ENCODE measurements at regions not wholly inside any gene's neighbourhood (a gene's known extent, or its start where the extent isn't known, plus 50 kb on each side); places are given as distances from the start of the nearest gene placed in this dataset.

DNA sequence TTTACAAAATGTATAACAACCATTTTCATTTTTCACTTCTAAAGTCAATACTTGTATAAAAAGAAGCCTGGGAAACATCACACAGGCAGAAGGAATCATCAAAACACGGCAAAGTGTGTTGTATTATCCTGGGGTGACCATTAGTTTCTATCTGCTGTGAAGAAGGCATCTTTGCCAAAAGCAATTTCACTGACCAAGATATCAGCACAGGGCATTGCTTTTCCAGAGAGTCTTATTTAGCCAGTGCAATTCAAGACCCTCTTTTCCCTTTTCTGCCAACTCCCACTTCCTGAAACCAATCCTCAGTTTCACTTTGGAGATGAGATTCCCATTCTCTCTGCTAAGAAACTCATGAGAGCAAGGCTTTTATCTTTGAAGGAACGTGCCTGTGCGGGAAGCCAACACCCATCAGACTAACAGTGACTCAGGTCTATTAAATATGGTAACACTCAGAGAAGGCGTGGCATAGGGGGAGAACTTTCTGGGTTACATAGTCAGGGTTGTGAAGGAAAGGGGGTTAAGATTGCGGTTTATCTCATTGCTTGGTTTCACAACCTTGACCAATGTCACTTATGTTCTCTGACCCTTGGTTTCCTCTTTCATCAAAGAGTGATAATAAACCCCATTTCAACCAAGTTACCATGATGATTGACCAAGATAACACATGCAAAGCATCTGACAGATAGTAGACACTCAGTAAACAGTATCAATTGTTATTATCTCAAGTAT is 666.9 kb upstream of the KLF4 start:
- TF ChIP-seq, protein P1, sequence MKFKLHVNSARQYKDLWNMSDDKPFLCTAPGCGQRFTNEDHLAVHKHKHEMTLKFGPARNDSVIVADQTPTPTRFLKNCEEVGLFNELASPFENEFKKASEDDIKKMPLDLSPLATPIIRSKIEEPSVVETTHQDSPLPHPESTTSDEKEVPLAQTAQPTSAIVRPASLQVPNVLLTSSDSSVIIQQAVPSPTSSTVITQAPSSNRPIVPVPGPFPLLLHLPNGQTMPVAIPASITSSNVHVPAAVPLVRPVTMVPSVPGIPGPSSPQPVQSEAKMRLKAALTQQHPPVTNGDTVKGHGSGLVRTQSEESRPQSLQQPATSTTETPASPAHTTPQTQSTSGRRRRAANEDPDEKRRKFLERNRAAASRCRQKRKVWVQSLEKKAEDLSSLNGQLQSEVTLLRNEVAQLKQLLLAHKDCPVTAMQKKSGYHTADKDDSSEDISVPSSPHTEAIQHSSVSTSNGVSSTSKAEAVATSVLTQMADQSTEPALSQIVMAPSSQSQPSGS (tag by site-specific recombination; IDR thresholded peaks at IDR 0.05; ENCODE audit: low read depth) = no peak
- TF ChIP-seq MYNN (tag by site-specific recombination; IDR thresholded peaks at IDR 0.05; ENCODE audit: borderline replicate concordance) (no peak), ZNF792 (tag by site-specific recombination; IDR thresholded peaks at IDR 0.05) (no peak), ZNF292 (tag by site-specific recombination; IDR thresholded peaks at IDR 0.05; ENCODE audit: borderline replicate concordance, low read depth) (no peak), ZNF777 (tag by site-specific recombination; IDR thresholded peaks at IDR 0.05; ENCODE audit: borderline replicate concordance) (no peak), ZNF266 (tag by site-specific recombination; IDR thresholded peaks at IDR 0.05; ENCODE audit: low read depth) (no peak), ZNF274 (IDR thresholded peaks at IDR 0.05; ENCODE audit: low read length) (no peak), ZNF274 (tag by site-specific recombination; IDR thresholded peaks at IDR 0.05; ENCODE audit: borderline replicate concordance) (no peak), ZNF138 (tag by site-specific recombination; IDR thresholded peaks at IDR 0.05; ENCODE audit: borderline replicate concordance) (no peak), ZBTB7A (tag by site-specific recombination; IDR thresholded peaks at IDR 0.05; ENCODE audit: low read depth) (no peak), ZNF660 (tag by site-specific recombination; IDR thresholded peaks at IDR 0.05) (no peak), ZNF544 (tag by site-specific recombination; IDR thresholded peaks at IDR 0.05) (no peak), ZNF175 (tag by site-specific recombination; IDR thresholded peaks at IDR 0.05) (no peak)
- TF ChIP-seq, protein P2, sequence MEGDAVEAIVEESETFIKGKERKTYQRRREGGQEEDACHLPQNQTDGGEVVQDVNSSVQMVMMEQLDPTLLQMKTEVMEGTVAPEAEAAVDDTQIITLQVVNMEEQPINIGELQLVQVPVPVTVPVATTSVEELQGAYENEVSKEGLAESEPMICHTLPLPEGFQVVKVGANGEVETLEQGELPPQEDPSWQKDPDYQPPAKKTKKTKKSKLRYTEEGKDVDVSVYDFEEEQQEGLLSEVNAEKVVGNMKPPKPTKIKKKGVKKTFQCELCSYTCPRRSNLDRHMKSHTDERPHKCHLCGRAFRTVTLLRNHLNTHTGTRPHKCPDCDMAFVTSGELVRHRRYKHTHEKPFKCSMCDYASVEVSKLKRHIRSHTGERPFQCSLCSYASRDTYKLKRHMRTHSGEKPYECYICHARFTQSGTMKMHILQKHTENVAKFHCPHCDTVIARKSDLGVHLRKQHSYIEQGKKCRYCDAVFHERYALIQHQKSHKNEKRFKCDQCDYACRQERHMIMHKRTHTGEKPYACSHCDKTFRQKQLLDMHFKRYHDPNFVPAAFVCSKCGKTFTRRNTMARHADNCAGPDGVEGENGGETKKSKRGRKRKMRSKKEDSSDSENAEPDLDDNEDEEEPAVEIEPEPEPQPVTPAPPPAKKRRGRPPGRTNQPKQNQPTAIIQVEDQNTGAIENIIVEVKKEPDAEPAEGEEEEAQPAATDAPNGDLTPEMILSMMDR (tag by site-specific recombination; IDR thresholded peaks at IDR 0.05) = no peak
- TF ChIP-seq, protein P3, sequence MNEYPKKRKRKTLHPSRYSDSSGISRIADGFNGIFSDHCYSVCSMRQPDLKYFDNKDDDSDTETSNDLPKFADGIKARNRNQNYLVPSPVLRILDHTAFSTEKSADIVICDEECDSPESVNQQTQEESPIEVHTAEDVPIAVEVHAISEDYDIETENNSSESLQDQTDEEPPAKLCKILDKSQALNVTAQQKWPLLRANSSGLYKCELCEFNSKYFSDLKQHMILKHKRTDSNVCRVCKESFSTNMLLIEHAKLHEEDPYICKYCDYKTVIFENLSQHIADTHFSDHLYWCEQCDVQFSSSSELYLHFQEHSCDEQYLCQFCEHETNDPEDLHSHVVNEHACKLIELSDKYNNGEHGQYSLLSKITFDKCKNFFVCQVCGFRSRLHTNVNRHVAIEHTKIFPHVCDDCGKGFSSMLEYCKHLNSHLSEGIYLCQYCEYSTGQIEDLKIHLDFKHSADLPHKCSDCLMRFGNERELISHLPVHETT (tag by site-specific recombination; IDR thresholded peaks at IDR 0.05) = no peak
